NCI-H1105 (cell line): ENCODE measurements at regions not wholly inside any gene's neighbourhood (a gene's known extent, or its start where the extent isn't known, plus 50 kb on each side); places are given as distances from the start of the nearest gene placed in this dataset.

Experiments
- DNase-seq: peaks from one replicate; lab custom pipeline; 2025; lab: John Stamatoyannopoulos, UW

DNA sequence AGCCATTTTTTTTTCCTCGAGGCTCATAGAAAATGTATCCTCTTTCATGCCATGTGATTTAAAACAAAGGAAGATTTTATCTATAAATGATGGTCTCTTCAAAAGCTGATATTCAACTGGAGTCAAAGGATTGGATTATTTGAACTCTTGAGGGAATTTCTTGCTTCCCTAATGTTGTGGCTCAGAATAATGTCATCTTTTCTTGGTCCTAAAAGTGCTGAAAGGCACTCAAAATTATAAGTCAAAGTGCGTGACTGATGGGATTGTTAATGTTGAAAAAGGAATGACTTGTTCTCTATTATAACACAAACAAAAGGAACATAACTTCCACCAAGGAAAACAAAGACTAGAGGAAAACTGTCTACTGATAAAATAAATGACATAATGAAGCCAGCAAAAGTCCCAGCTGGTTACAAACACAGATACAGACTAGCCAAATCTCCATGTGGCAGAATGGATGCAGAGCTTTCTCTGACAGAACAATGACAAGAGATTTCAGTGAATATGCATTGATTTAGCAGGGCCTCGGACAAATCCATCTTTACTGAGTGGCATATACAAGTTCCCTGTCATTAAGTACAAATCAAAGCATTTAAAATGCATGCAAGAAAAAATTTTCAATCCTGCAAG is 552.6 kb downstream of the GBA3 start:
- no peak for DNase-seq

DNA sequence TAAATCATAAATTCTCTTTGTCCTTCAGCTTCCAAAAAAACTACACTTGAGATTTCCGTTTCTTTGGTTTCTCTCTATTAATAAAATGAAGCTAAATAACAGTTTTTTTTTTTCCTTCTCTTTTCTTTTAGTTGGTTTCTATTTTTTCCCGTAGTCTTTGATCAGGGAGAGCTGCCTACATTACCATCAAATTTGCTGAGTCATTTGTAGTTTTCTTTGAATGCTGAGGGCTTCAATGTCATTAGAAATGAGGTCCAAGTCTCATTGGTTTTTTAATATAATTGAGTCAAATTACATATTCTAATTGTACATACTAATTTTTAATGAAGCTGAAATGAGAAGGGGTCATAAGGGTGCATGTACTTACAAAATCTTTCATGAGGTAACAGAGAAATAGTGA is 550.2 kb downstream of the GBA3 start:
- DNase-seq: no peak

DNA sequence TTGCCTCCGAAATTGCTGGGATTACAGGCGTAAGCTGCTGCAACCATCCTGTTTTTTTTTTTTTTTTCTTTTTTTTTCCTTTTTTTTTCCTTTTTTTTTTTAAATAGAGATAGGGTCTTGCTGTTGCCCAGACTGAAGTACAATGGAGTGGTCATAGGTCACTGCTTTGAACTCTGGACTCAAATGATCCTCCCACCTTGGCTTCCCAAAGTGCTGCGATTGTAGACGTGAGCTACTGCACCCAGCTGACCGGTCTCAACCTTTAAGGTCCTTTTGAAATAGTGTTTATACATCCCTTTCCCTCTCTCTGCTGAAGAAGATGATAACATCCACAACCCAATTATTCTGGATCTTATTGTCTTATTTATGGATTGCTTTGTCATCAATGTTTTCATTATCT is 548.7 kb downstream of the GBA3 start:
- DNase-seq: no peak

GRCh38 chr4:23238848-23239247 is 546.1 kb downstream of the GBA3 start:
- DNase-seq: no peak

DNA sequence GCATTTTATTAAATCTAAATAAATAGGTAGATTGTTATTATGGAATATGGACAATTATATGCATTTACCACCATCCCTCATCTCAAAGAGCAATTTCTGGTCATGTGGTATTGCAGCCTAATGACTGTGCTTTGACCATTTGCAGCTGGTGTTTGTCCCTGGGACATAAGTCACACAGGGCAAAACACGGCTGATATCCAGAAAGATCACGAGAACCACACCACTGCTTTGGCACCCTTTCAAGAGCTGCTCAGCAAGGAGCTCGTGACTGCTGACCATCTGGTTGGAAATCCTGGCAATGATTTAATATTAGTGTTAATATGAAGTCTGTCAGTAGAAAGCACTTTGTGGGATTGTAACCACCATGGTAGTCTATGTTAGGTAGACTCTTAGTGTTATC is 545.0 kb downstream of the GBA3 start:
- DNase-seq: no peak

GRCh38 chr4:23235628-23236390 is 543.1 kb downstream of the GBA3 start:
- DNase-seq: no peak

DNA sequence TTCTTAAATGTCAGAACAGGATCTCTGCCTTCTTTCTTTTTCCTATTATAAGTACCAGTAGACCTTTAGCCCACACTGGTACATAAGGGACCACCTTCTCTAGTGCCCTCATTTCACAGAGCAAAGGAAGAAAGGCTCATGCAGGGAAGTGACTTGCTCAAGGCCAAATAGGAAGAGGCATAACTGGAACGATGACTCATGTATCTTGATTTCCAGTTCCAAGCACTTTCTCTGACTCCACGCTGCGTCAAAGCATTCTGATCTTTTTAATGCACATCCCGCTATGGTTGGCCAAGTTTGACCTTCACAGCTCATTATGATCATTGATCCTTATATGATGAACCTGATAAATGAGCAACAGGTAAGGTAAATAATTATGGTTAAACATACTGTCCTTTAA is 542.0 kb downstream of the GBA3 start:
- DNase-seq: no peak

DNA sequence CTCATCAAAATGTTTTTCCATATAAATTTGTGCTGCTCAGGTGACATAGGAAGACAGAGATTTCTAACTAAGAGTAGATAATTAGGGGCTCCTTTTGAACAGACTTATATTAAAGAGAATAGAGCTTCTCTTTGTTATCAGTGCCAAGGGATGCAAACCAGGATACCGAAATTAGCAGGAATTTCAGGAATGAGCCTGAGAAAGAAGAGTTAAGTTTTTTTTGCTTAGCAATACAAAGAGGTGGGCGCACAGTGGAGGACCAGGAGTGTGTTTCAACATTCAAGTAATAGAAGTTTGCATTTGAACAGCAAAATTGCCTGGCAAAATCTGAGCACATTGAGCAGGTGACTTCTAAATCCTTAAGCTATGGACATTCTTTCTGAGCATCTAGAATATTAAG is 541.3 kb downstream of the GBA3 start:
- no peak for DNase-seq

GRCh38 chr4:23233596-23233995 is 540.9 kb downstream of the GBA3 start:
- no peak for DNase-seq

DNA sequence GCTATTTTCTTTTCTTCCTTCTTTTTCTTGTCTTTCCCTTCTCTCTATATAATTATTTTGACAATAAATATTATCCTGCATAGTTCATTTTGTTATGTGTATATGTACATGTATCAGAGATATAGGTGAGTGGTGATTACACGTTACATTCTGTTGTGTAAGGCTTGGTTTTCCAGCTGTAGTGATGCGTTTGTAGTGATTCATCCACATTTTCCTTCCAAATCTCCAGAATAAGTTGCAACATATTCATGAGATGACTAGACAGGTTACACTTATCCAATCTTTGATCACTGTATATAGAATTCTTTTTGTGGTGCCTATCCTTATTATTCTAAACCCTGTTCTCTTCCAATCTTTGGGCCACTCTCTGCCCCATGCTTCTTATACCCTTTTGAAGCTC is 540.2 kb downstream of the GBA3 start:
- DNase-seq: no peak

- no peak for DNase-seq
These were observed 532.8 kb downstream of the GBA3 start for GRCh38 chr4:23225564-23225963.

- DNase-seq: no peak
These were observed 532.1 kb downstream of the GBA3 start for GRCh38 chr4:23224684-23225420.

DNA sequence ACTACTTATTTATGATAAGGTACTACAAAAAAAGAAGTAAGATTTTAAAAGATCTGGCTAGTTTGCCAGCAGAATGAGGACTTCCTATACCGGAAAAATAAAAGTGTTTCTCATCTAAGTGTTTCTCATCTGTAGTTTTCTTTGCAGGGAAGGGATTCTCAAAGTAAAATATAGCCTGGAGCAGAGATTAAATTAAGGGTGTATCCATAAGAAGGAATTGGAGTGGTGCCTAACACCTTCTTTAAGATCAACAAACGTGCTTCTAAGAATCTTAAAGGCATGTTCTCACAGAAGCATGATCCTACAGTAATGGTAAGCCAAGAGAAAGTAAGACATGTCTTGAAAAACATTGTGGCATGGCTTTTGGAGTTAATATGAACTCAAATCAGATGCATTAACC is 528.2 kb downstream of the GBA3 start:
- no peak for DNase-seq

DNA sequence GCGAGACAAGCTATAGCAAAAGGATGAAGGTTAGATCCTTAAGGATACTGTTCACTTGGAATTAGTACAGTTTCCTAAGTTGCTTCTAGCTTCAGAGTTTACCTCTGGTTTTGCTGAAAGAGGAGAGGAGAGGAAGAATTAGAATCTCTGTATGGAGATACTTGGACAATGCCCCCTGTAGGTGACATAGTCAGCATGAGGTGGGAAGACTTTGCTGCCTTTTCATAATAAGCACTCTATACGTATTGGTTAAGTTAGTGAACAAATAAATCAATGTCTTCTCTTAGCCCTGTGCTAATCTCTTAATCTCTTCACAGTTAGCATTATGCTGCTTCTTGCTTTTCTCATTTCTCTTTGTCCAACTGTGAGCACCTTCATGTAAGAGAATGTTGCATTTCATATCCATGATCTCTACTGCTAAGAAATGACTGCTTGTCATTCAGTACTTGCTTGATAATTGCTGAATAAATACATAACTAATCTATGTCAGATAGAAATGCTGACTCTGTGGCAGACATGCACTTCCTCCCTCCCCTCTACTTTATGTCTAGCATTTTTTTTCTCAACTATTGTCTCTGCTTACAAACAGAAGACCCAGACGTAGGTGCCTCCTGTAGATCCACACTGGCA is 527.2 kb downstream of the GBA3 start:
- no peak for DNase-seq

- DNase-seq: no peak
These were observed 520.5 kb downstream of the GBA3 start for GRCh38 chr4:23213198-23213597.

DNA sequence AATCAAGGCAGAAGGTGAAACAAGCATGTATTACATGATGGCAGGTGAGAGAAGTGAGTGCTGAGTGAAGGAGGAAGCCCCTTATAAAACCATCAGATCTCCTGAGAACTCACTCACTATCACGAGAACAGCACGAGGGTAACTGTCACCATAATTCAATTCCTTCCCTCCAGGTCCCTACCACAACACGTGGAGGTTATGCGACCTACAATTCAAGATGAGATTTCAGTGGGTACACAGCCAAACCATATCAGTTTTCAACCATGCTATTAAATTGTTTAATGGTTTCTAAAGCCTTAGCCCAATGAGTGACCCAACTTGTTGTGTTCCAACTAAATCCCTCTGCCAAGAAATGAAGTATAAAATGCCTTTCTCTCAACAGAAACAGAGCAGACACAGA is 519.8 kb downstream of the GBA3 start:
- no peak for DNase-seq

DNA sequence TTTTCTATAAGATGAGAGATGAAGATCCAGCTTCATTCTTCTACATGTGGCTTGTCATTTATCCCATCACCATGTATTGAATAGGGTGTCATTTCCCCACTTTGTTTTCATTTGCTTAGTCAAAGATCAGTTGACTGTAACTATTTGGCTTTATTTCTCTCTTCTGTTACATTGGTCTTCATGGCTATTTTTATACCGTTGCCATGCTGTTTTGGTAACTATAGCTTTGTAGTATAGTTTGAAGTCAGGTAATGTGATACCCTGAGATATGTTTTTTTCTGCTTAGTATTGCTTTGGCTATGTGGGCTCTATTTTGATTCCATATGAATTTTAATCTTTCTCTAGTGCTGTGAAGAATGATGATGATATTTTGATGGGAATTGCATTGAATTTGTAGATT is 514.3 kb downstream of the GBA3 start:
- DNase-seq: no peak

DNA sequence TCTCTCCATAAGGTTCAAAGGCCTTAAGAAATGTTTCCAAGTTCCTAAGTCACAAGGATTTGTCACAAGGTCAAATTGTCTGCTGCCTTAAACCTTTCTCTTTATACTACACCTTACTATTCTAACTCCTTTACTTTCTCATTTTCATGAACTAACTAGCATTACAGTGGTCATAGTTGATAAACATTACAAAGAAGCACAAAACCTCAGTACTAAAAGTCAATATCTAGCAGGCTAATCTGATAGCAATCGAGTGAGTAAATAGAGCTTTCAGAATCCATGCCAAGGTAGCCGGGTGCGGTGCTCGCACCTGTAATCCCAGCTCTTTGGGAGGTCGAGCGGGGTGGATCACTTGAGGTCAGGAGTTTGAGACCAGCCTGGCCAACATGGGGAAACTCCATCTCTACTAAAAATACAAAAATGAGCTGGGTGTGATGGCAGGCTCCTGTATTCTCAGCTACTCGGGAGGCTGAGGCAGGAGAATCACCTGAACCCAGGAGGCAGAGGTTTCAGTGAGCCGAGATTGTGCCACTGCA is 510.0 kb downstream of the GBA3 start:
- DNase-seq: no peak

DNA sequence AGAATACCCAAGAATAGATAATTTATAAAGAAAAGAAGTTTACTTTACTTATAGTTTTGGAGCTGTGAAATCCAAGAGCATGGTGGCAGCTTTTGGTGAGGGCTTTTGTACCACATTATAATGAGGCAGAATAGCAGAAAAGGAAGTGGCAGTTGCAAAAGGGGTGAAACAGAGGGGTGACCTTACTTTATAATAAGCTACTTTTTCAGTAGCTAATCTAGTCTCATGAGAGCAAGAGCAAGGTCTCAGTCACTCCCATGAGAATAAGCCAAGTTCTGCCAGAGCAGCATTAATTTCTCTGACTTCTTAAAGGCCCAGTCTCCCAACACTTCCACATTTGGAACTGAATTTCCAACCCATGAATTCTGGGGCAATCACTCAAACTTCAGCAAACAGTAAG is 502.0 kb downstream of the GBA3 start:
- DNase-seq: no peak

GRCh38 chr4:23174179-23174578 is 481.4 kb downstream of the GBA3 start:
- DNase-seq: no peak

DNA sequence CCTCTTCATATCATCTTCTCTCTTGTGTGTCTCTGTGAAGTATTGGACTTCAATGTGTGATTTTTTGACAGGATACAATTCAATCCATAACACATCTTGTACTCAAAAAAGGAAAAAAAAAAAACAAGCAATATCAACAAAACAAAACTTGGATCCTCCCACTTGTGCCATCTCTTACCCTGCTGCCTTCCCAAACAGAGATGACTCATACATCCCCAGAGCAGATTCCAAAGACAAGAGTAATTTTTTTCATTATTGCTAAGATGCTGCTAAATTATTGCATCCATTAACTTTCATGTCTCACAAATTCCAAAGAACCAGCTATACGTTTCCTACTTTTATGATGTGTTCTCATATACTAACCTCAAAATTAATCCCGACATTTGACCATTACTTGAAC is 479.2 kb downstream of the GBA3 start:
- no peak for DNase-seq

- no peak for DNase-seq
These were observed 477.0 kb downstream of the GBA3 start for GRCh38 chr4:23169608-23170311.
